ENCODE measurements at regions not wholly inside any gene's neighbourhood (a gene's known extent, or its start where the extent isn't known, plus 50 kb on each side); places are given as distances from the start of the nearest gene placed in this dataset.

DNA sequence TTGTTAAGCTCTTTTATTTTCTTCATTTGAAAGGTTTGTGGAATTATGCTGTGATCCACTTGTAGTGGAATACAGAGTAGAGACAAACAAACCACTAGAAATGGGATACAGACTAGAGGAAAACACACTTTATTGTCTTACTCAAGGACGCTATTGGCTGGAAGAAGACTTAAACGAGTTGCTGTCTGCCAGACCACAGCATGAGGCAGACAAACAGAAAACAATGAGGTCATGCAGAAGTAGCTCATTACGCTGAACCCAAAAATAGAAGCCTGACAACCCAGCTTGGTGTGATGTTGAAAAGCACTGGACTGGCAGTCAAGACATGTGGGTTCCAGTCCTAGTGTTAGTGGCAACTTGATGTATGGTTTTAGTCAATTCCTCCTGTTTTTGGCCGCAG, 62.4 kb upstream of the P3H2 start (continued):
- TF ChIP-seq ZBTB40 (IDR thresholded peaks at IDR 0.05; ENCODE audit: borderline replicate concordance) (no peak), TCF7 (IDR thresholded peaks at IDR 0.05; ENCODE audit: borderline replicate concordance) (no peak), CREM (IDR thresholded peaks at IDR 0.05; ENCODE audit: low read depth) (peak; percentile 82), MAX (IDR thresholded peaks at IDR 0.05; ENCODE audit: low read depth, low read length) (no peak), ZNF24 (IDR thresholded peaks at IDR 0.05) (no peak), SUZ12 (IDR thresholded peaks at IDR 0.05; ENCODE audit: unreplicated experiment) (no peak), IKZF2 (IDR thresholded peaks at IDR 0.05) (no peak)

DNA sequence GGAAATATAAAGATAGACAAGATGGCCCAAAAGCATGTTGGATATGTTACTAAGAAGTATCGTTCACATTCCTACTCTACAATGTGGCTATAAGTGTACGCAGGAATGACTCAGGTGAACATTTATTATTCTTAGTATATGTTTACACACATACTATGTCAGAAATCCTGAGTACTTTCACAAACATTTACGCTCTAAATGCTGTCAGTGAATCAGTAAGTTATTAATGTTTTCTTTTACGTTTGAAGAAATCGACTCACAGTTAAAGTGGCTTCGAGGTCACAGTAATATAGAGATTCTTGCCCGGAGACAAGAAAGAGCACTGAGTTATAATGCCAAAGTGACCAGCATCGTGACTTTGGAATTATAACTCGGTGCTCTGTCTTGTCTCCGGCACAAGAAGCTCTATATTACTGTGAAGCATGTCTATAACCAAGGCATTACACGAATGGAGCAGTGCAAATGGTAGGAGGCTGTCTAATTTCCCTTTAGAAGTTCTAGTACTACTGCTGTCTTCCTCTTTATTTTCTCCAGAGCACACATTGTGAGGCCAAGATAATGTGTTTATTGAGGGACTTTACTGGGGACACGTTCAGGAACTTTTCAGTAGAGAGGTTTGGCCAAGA, 61.8 kb upstream of the P3H2 start:
- 51% methylated on average over 12 of the region's 12 CpGs for WGBS (ENCODE audit: insufficient coverage, insufficient replicate concordance, low lambda C conversion rate, missing lambda C conversion rate)
- ATAC-seq, result peak; percentile 17
- H3K9me3 ChIP-seq (replicated peaks; ENCODE audit: control insufficient read depth, insufficient read depth, low read length), result no peaks in the 10 kb centered on the region
- H3K4me1 ChIP-seq (ENCODE audit: control insufficient read depth, insufficient read depth, low read length), result no peaks in the 10 kb centered on the region
- no peak overlapping the region for H3K4me3 ChIP-seq
- no peak overlapping the region for H3K27ac ChIP-seq (ENCODE audit: control insufficient read depth, insufficient read depth)
- no TSS peak for BruUV-seq (replicated peaks)
- no peaks in the 10 kb centered on the region for H3K79me2 ChIP-seq (ENCODE audit: control insufficient read depth, insufficient read depth, low read length)
- H4K20me1 ChIP-seq (ENCODE audit: control insufficient read depth, insufficient read depth), result no peaks in the 10 kb centered on the region
- ChIA-PET RAD21 (ENCODE audit: unreplicated experiment) (interaction anchor here (0.8 to 1.5 kb wide), 3 partner anchors 62 to 112 kb away, joined by 3 to 5 read pairs (median 3); partner anchors contain the start of gene P3H2), CTCF (interaction anchor here (0.7 to 1.3 kb wide), 3 partner anchors 16 to 223 kb away, joined by 3 to 4 read pairs (median 4); no protein-coding TSS in a partner anchor), SMC1A (ENCODE audit: uncharacterized antibody, unreplicated experiment) (interaction anchor here (0.7 to 1.7 kb wide), 7 partner anchors 9 to 81 kb away, joined by 3 to 7 read pairs (median 4); no protein-coding TSS in a partner anchor), POLR2A (interaction anchor here (1.1 kb wide), 1 partner anchor 10 kb away, joined by 3 read pairs; no protein-coding TSS in a partner anchor)
- no peak overlapping the region for H3K9ac ChIP-seq (ENCODE audit: control insufficient read depth, insufficient read depth, low read length)
- DNase-seq (ENCODE audit: low read depth, low spot score), result no peak
- intact Hi-C loops (cut with micrococcal nuclease; ENCODE audit: unreplicated experiment), result no loop called here
- no peak for FAIRE-seq
- in situ Hi-C loops (cut with MboI), result no loop called here
- no peaks in the 10 kb centered on the region for H3K27me3 ChIP-seq (replicated peaks in 1 of 2; ENCODE audit: control insufficient read depth in 2 of 2, insufficient read depth in 2 of 2, low read length in 1 of 2)
- no peak overlapping the region; the same call in 1 of the 2 replicates for H2AFZ ChIP-seq (ENCODE audit: control insufficient read depth, low read depth, low read length)
- H3K36me3 ChIP-seq (ENCODE audit: control insufficient read depth in 2 of 2, insufficient read depth in 2 of 2, low read length in 1 of 2), result no peaks in the 10 kb centered on the region
- no peak overlapping the region for H3K4me2 ChIP-seq (ENCODE audit: control insufficient read depth, insufficient read depth)
- no peak for TF ChIP-seq BCL11A (IDR thresholded peaks at IDR 0.05; ENCODE audit: low read depth, low read length)
- TF ChIP-seq SMAD1 (IDR thresholded peaks at IDR 0.05; ENCODE audit: low read depth, partially characterized antibody), result no peak
- no peak for TF ChIP-seq SKIL (IDR thresholded peaks at IDR 0.05; ENCODE audit: low read depth, poor library complexity, severe bottlenecking)
- TF ChIP-seq EP300 (IDR thresholded peaks at IDR 0.05; ENCODE audit: borderline replicate concordance in 1 of 2, control insufficient read depth in 1 of 2, low read depth in 2 of 2, low read length in 2 of 2), result no peak
- TF ChIP-seq STAT3 (IDR thresholded peaks at IDR 0.05; ENCODE audit: low read depth, low read length), result no peak
- no peak for TF ChIP-seq TARDBP (IDR thresholded peaks at IDR 0.05; ENCODE audit: borderline replicate concordance)
- no peak for TF ChIP-seq GABPA (IDR thresholded peaks at IDR 0.05; ENCODE audit: low read depth)
- TF ChIP-seq, protein P1, sequence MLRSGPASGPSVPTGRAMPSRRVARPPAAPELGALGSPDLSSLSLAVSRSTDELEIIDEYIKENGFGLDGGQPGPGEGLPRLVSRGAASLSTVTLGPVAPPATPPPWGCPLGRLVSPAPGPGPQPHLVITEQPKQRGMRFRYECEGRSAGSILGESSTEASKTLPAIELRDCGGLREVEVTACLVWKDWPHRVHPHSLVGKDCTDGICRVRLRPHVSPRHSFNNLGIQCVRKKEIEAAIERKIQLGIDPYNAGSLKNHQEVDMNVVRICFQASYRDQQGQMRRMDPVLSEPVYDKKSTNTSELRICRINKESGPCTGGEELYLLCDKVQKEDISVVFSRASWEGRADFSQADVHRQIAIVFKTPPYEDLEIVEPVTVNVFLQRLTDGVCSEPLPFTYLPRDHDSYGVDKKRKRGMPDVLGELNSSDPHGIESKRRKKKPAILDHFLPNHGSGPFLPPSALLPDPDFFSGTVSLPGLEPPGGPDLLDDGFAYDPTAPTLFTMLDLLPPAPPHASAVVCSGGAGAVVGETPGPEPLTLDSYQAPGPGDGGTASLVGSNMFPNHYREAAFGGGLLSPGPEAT (IDR thresholded peaks at IDR 0.05; ENCODE audit: low read depth), result no peak

All from GM12878 (cell line).